Progenitor cell of endocrine pancreas (in vitro differentiated cells): ENCODE measurements at regions not wholly inside any gene's neighbourhood (a gene's known extent, or its start where the extent isn't known, plus 50 kb on each side); places are given as distances from the start of the nearest gene placed in this dataset.

Experiments used
- DNase-seq: peaks from one replicate; pipeline ENCODE4 v3.0.0; 2021; ENCODE audit warnings: low spot score; ENCODE audit not compliant: unreplicated experiment
- H3K27ac Mint-ChIP-seq: 2 replicates; pipeline ENCODE4 v1.8.0; 2021; ENCODE audit warnings: mild to moderate bottlenecking, moderate library complexity, mixed read lengths
- H3K27me3 Mint-ChIP-seq: 2 replicates; pipeline ENCODE4 v1.8.0; 2021; ENCODE audit warnings: mixed read lengths
- H3K36me3 Mint-ChIP-seq: 2 replicates; pipeline ENCODE4 v1.8.0; 2022; ENCODE audit warnings: mixed read lengths; ENCODE audit not compliant: insufficient read depth
- H3K4me1 Mint-ChIP-seq: 2 replicates; pipeline ENCODE4 v1.8.0; 2021; ENCODE audit warnings: low read depth, mixed read lengths
- H3K4me3 Mint-ChIP-seq: 2 replicates; pipeline ENCODE4 v1.8.0; 2021; ENCODE audit warnings: low read depth, mild to moderate bottlenecking, moderate library complexity, mixed read lengths
- H3K9me3 Mint-ChIP-seq: 2 replicates; pipeline ENCODE4 v1.8.0; 2021; ENCODE audit warnings: low read depth, mixed read lengths
- TF ChIP-seq, protein P1 (sequence below): fragments of 200-600 bp; sonication (generic); IDR thresholded peaks from one replicate; pipeline ENCODE4 v1.5.0; 2021; ENCODE audit warnings: antibody characterized with exemption, mild to moderate bottlenecking; ENCODE audit not compliant: unreplicated experiment

DNA sequence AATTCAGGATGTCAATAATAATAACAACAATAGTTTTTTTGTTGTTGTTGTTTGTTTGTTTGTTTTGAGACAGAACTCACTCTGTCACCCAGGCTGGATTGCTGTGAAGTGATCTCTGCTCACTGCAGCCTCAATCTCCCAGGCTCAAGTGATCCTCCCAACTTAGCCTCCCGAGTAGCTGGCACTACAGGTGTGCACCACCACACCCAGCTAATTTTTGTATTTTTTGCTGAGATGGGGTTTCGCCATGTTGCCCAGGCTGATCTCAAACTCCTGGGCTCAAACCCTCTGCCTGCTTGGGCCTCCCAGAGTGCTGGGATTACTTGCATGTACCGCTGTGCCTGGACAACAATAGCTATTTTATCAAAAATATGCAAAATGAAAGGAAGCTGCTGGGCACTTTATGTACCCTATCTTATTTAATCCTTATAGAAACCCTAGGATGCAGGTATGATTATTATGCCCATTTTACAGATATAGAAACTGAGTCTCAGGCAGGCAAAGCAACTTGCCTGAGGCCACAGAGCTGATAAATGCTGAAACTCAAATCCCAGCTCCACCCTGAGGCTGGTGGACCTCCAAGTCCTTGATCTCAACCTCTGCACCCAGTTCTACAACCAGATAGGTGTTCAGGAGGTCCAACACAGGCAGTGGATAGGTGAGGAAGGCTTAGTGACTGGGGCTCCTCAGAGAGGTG is 57.4 kb upstream of the CTPS1 start:
- H3K27ac Mint-ChIP-seq: no peak overlapping the region
- no peak for DNase-seq
- no peaks in the 10 kb centered on the region for H3K36me3 Mint-ChIP-seq
- no peaks in the 10 kb centered on the region for H3K27me3 Mint-ChIP-seq
- peaks cover 37% of the 10 kb centered on the region for H3K4me1 Mint-ChIP-seq
- no peaks in the 10 kb centered on the region for H3K9me3 Mint-ChIP-seq
- TF ChIP-seq, protein P1, sequence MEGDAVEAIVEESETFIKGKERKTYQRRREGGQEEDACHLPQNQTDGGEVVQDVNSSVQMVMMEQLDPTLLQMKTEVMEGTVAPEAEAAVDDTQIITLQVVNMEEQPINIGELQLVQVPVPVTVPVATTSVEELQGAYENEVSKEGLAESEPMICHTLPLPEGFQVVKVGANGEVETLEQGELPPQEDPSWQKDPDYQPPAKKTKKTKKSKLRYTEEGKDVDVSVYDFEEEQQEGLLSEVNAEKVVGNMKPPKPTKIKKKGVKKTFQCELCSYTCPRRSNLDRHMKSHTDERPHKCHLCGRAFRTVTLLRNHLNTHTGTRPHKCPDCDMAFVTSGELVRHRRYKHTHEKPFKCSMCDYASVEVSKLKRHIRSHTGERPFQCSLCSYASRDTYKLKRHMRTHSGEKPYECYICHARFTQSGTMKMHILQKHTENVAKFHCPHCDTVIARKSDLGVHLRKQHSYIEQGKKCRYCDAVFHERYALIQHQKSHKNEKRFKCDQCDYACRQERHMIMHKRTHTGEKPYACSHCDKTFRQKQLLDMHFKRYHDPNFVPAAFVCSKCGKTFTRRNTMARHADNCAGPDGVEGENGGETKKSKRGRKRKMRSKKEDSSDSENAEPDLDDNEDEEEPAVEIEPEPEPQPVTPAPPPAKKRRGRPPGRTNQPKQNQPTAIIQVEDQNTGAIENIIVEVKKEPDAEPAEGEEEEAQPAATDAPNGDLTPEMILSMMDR: no peak
- no peak overlapping the region for H3K4me3 Mint-ChIP-seq

DNA sequence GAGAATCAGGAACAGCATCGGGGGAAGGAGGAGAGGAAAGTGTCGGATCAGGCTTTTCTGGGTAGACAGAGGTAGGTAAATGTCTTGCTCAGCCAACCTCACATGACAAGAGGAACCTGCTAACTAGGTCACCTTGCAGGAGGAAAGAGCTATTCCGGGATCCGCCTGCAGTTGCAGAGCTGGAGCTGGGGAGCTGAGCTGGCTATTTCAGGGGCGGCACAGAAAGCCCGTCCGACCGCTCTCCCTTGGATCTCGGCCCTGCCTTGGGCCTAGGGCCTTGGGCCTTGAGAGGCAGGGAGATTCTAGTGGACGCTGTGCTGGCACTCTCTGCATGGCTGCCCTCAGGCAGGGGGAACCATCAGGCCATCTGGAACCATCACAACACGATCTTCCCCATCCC is 56.5 kb upstream of the CTPS1 start:
- H3K9me3 Mint-ChIP-seq: no peaks in the 10 kb centered on the region
- H3K4me1 Mint-ChIP-seq: peaks cover 35% of the 10 kb centered on the region
- H3K4me3 Mint-ChIP-seq: no peak overlapping the region
- no peak for DNase-seq
- TF ChIP-seq, protein P1: no peak
- H3K27me3 Mint-ChIP-seq: no peaks in the 10 kb centered on the region
- H3K36me3 Mint-ChIP-seq: no peaks in the 10 kb centered on the region
- no peak overlapping the region for H3K27ac Mint-ChIP-seq

DNA sequence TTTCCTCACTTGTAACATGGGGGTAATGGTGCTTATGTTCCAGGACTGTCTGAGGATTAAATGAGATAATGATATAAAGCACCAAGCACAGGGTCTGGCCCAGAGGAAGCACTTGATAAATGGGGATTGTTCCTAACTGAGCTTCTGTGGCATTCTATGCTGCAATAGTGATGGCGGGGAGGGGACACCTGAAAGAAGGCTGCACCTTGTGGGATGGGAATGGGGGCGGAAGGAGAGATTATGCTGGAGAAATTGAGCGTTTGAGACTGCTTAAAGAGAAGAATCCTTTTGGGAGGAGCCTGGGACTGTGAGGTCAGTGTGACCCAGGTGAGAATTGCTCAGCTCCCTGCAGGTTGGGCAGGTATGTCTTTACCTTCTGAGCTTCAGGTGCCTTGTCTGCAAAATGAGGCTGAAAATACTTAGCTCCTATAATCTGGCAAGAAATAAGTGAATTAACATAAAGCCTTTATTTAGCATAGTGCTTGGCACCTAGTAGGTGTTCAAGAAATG is 55.9 kb upstream of the CTPS1 start:
- Mint-ChIP-seq H3K27ac (no peak overlapping the region), H3K36me3 (no peaks in the 10 kb centered on the region), H3K4me1 (peaks cover 31% of the 10 kb centered on the region), H3K27me3 (no peaks in the 10 kb centered on the region), H3K4me3 (no peak overlapping the region), H3K9me3 (no peaks in the 10 kb centered on the region)
- TF ChIP-seq, protein P1: no peak
- DNase-seq: no peak

DNA sequence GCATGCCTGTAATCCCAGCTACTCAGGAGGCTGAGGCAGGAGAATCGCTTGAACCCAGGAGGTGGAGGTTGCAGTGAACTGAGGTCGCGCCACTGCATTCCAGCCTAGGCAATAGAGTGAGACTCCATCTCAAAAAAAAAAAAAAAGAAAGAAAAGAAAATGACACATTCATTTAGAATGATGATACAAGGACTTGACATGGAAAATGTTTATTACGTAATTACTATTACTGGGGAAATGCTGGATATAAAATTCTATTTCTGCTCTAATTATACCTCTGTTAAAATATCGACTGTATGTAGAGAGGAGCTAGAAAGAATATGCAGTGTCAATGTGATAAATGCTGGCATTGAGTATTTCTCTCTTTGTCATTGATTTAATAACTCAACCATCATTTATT is 54.7 kb upstream of the CTPS1 start:
- TF ChIP-seq, protein P1: no peak
- H3K27me3 Mint-ChIP-seq: no peaks in the 10 kb centered on the region
- no peaks in the 10 kb centered on the region for H3K36me3 Mint-ChIP-seq
- no peak overlapping the region for H3K4me3 Mint-ChIP-seq
- H3K9me3 Mint-ChIP-seq: no peaks in the 10 kb centered on the region
- no peak for DNase-seq
- peaks cover 20% of the 10 kb centered on the region for H3K4me1 Mint-ChIP-seq
- no peak overlapping the region for H3K27ac Mint-ChIP-seq

DNA sequence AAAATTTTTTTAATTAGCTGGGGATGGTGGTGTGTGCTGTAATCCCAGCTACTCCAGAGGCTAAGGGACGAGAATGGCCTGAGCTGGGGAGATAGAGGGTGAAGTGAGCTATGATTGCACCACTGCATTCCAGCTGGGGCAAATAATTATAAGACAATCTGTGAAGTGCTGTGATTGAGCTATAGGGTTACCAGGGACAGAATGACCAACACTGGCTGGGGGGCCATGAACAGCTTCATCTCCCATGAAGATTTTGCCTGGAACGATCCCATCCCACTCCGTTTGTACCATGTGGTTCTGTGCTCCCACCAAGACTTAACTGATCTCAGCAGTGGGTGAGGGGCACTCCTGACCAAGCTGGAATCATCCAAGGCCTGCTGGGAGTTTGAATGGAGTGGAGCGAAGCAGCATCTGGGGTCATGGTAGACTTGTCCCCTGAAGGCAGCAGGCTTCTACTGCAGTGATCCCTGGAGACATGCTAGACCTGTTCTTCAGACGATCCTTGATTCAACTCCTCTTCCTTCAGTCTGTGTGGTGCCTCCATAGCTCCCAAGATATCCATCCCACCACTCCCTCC is 53.6 kb upstream of the CTPS1 start:
- Mint-ChIP-seq H3K27ac (no peak overlapping the region), H3K36me3 (no peaks in the 10 kb centered on the region), H3K27me3 (no peaks in the 10 kb centered on the region), H3K4me1 (peaks cover 14% of the 10 kb centered on the region), H3K9me3 (no peaks in the 10 kb centered on the region), H3K4me3 (no peak overlapping the region)
- DNase-seq: no peak
- TF ChIP-seq, protein P1: no peak
